ENCODE measurements at regions not wholly inside any gene's neighbourhood (a gene's known extent, or its start where the extent isn't known, plus 50 kb on each side); places are given as distances from the start of the nearest gene placed in this dataset.
"Not testable (repeated sequence)": the region's sequence is repeated elsewhere in the genome, so short reads cannot be mapped to it uniquely, and the experiment has no call there.

DNA sequence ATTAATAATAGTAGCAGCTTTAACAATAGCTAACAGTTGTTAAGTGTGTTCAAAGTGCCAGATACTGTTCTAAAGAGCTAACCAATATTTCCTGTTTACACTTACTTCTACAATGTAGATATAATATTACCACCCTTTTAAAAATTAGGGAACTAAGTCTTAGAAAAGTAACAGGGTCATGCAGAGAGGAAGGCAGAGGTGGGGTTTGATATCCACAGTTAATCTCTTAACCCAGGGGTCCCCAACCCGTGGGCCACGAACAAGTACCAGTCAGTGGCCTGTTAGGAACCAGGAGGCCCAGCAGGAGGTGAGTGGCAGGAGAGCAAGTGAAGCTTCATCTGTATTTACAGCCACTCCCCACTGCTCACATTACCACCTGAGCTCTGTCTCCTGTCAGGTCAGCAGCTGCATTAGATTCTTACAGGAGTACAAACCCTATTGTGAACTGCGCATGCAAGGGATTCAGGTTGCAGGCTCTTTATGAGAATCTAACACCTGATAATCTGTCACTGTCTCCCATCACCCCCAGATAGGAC is 89.1 kb downstream of the ACTL7B start:
- DNase-seq (ENCODE audit: low read depth in 2 of 3, low spot score in 1 of 3) = no peak

- no peak for DNase-seq (ENCODE audit: low read depth in 2 of 3, low spot score in 1 of 3)
Measured at GRCh38 chr9:108765265-108765664, 90.5 kb downstream of the ACTL7B start.

GRCh38 chr9:108762348-108763055 is 93.3 kb downstream of the ACTL7B start:
- no peak for DNase-seq (ENCODE audit: low read depth in 2 of 3, low spot score in 1 of 3)

GRCh38 chr9:108761655-108762347 is 94.0 kb downstream of the ACTL7B start:
- DNase-seq (ENCODE audit: low read depth in 2 of 3, low spot score in 1 of 3) = peak; percentile 9 to 34 (median 9)

- no peak for DNase-seq (ENCODE audit: low read depth in 2 of 3, low spot score in 1 of 3)
Measured at GRCh38 chr9:108760841-108761240, 94.9 kb downstream of the ACTL7B start.

- DNase-seq (ENCODE audit: low read depth in 2 of 3, low spot score in 1 of 3) = no peak
Measured at GRCh38 chr9:108759835-108760234, 96.0 kb downstream of the ACTL7B start.

DNA sequence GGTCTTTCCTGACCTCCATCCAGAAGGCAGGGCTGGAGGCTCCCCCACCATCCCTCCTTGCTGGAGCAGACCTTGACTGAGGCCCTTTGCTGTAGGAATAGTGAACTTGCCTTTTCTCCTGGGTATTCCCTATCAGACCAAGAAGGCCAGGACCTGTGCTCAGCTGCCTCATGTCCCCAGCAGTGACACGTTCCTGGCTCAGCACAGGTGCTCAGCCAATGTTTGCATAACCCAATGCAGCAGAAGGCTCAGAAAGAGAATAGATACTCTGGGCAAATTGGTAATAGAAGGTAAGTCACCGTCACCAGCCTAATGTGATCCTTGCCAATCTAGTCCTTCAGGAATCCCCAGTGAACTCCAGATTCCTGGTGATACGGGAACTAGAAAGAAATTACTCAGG is 96.4 kb downstream of the ACTL7B start:
- no peak for DNase-seq (ENCODE audit: low read depth in 2 of 3, low spot score in 1 of 3)

GRCh38 chr9:108756746-108757490 is 98.9 kb downstream of the ACTL7B start:
- no peak for DNase-seq (ENCODE audit: low read depth in 2 of 3, low spot score in 1 of 3)

GRCh38 chr9:108755979-108756378 is 99.8 kb downstream of the ACTL7B start:
- no peak for DNase-seq (ENCODE audit: low read depth in 2 of 3, low spot score in 1 of 3)

DNA sequence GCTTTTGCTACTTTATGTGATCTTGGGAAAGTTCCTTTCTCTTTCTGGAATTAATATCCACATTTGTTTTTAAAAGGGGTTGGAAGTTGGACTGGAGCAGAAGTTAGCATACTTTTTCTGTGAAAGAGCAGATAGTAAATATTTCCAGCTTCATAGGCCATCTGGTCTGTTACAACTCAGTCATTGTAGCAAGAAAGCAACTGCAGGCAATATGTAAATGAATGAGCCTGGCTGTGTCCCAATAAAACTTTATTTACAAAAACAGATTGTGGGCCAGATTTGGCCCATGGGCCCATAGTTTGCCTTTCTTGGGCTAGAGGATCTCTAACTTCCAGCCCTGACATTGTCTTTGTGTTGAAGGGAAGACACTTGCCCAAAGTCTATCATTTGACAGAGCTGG is 104.4 kb downstream of the ACTL7B start:
- DNase-seq (ENCODE audit: low read depth in 2 of 3, low spot score in 1 of 3) = no peak

- DNase-seq (ENCODE audit: low read depth in 2 of 3, low spot score in 1 of 3) = no peak
Measured at GRCh38 chr9:108750661-108751215, 105.0 kb downstream of the ACTL7B start.

DNA sequence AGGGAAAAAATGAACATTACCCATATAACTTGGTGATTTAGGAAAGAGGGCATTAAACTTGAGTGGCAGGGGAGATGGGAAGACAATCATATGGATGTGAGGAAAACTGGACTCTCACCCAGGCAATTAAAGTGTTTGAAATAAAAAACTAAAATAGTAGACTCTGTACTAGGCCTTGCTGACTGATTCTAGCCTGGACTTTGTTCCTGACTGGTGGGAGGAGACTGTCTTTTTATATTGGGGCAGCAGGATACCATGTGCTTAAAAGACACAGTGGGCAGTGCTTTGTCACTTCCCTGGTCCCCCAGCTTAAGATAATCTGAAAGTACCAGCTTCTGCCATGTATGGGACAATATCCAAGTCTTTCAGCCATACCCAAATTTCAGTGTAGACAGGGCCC is 107.0 kb downstream of the ACTL7B start:
- no peak for DNase-seq (ENCODE audit: low read depth in 2 of 3, low spot score in 1 of 3)

DNA sequence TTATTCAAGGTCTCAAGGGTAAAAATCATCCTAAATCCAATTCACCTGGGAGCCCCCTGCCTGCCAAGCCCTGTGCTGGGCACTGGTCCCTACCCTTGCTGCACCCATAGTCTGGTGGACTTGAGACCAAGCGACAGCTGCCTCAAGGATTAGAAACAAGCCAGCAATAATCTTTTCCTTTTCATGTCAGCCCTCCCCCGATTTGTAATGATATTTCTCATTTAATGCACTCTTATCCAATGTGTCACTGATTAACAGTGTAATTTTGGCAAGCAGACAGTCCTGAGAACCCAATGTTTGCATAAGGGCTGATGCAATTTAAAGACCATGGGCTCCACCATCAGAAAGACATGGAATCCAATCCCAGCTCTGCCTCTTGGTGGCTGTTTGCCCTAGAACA is 108.9 kb downstream of the ACTL7B start:
- no peak for DNase-seq (ENCODE audit: low read depth in 2 of 3, low spot score in 1 of 3)

- DNase-seq (ENCODE audit: low read depth in 2 of 3, low spot score in 1 of 3) = no peak
Measured at GRCh38 chr9:108746001-108746400, 109.8 kb downstream of the ACTL7B start.

GRCh38 chr9:108744641-108745040 is 111.1 kb downstream of the ACTL7B start:
- no peak for DNase-seq (ENCODE audit: low read depth in 2 of 3, low spot score in 1 of 3)

DNA sequence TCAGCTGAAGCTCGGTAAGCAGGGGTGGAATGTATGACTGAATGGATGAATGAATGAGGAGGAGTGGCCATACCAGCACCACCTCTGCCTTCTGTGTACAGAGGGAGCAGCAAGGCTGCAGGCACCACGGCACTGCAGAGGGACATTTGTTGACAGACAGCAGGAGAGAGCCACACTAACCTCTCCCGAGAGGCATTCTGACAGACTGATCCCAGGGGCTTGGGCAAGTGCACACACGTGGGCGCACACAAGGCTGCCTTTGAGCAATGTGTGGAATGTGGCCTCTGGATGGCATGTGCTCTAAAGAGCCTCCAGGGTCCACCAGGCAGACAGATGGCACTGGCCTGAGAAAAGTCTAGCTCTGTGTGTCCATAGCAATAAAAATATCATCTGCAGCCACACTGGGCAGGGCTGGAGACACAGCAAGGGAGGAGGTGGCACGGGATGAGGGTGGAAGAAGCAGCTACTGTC is 111.8 kb downstream of the ACTL7B start:
- no peak for DNase-seq (ENCODE audit: low read depth in 2 of 3, low spot score in 1 of 3)

DNA sequence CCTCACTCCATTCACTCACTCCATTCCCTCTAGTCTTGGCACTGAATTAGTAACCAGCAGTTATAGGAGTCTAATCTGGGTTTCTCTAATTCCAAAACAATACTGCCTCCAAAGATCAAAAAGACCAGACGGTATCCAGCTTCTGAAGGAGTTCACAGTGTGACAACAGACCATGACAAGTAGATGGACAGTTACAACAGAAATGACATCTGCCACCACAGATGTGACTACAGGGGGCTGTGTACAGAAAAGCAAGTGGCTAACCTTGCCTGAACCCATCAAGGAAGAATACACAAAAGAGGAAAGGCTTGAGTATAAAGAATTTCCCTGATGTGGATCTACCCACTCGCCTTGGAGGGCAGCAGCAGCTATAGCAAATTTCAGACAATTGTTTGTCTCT is 112.4 kb downstream of the ACTL7B start:
- no peak for DNase-seq (ENCODE audit: low read depth in 2 of 3, low spot score in 1 of 3)

DNA sequence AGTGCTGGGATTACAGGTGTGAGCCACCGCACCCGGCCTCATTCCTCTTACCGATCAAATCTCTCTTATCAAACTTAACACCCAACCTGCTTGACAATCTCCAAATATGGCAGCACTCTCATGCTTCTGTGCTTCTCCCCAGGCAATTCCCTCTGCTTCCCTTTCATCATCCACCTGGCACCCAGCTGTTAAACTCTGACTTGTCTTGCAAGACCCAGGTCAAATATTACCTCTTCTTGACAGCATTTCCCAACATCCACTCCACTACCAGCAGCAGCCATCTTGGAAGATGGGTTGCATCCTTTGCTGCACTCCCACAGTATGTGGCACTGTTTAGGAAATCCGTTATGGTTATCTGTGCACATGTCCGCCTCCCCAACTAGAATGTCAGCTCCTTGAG is 113.6 kb downstream of the ACTL7B start:
- DNase-seq (ENCODE audit: low read depth in 2 of 3, low spot score in 1 of 3) = no peak

- DNase-seq (ENCODE audit: low read depth in 2 of 3, low spot score in 1 of 3) = not testable (repeated sequence)
Measured at GRCh38 chr9:108731292-108731691, 124.5 kb downstream of the ACTL7B start.

DNA sequence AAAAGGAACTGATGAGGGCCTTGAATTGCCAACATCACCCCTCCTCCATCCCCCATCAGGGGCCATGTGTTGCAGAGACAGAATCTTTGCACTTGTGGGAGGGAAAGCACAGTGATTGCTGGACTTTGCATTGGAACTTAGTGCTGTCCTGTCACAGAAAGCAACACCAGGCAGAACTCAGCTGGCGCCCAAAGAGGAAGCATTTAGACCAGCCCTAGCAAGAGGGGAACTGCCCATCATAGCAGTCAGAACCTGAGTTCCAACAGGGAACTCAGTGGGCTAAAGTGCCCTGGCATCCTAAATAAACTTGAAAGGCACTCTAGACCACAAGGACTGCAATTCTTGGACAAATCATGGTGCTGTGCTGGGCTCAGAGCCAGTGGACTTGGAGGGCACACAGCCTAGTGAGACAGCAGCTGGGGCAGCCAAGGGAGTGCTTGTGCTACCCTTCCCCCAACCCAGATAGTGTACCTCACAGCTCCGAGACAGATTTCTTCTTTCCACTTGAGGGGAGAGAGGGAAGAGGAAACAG is 128.1 kb downstream of the ACTL7B start:
- DNase-seq (ENCODE audit: low read depth in 2 of 3, low spot score in 1 of 3) = no peak

DNA sequence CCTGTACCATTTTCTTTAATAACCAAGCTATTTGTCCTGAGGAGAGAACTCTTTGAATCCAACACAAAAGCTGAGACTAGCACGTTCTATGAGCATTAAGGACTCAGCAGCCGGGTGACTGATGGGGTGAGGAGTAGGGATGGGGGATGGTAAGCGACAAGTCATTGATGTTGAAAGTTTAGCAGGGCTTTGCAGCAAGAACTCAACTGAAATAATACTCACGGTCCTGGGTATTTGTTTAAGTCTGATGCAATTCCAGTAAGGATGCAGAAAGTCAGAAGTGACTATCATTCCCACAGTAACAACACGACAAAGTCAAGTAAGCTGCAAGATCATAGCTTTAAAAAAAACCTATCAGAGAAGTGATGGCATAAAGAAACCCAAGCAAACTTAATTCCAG is 131.1 kb downstream of the ACTL7B start:
- no peak for DNase-seq (ENCODE audit: low read depth in 2 of 3, low spot score in 1 of 3)

Measured in stimulated activated CD4-positive, alpha-beta T cell treated with anti-CD3 and anti-CD28 coated beads, Interleukin-12 subunit alpha, Interleukin-12 subunit beta, amount 100 ng/mL, for 48 hours (primary cell).